B cell (primary cell): ENCODE measurements at regions not wholly inside any gene's neighbourhood (a gene's known extent, or its start where the extent isn't known, plus 50 kb on each side); places are given as distances from the start of the nearest gene placed in this dataset.

Experiments
- EZH2 ChIP-seq: IDR thresholded peaks from 2 replicates; pipeline ENCODE4 v1.6.1; 2012; ENCODE audit warnings: borderline replicate concordance, low read depth, mild to moderate bottlenecking, moderate library complexity, low read length; ENCODE audit not compliant: insufficient read depth, poor library complexity, severe bottlenecking
- TF ChIP-seq, protein P1 (sequence below): fragments of 200-600 bp; IDR thresholded peaks from one replicate; pipeline ENCODE4 v1.8.0; 2022; ENCODE audit warnings: antibody characterized with exemption, mild to moderate bottlenecking

DNA sequence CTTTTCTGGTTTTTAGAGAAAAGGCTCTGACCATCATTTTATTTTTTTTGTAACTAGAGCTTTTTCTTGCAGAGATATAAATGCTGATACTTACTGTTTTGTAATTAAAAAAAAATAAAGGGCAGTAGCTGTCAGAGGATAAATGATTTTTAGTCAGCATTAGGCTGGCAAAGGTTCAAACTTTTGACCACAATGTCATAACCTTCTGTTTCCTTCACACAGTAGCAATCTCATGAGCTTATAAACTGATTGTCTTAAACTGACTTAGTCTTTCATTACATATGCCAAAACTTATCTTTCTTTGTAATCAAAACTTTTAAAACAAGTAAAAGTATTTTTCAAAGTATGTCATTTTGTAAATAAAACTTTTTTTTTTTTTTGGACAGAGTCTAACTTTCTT lies 841.9 kb downstream of the OTOL1 start:
- no peak for TF ChIP-seq EZH2
- TF ChIP-seq, protein P1, sequence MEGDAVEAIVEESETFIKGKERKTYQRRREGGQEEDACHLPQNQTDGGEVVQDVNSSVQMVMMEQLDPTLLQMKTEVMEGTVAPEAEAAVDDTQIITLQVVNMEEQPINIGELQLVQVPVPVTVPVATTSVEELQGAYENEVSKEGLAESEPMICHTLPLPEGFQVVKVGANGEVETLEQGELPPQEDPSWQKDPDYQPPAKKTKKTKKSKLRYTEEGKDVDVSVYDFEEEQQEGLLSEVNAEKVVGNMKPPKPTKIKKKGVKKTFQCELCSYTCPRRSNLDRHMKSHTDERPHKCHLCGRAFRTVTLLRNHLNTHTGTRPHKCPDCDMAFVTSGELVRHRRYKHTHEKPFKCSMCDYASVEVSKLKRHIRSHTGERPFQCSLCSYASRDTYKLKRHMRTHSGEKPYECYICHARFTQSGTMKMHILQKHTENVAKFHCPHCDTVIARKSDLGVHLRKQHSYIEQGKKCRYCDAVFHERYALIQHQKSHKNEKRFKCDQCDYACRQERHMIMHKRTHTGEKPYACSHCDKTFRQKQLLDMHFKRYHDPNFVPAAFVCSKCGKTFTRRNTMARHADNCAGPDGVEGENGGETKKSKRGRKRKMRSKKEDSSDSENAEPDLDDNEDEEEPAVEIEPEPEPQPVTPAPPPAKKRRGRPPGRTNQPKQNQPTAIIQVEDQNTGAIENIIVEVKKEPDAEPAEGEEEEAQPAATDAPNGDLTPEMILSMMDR, result no peak
